Smooth muscle cell (in vitro differentiated cells): ENCODE measurements at regions not wholly inside any gene's neighbourhood (a gene's known extent, or its start where the extent isn't known, plus 50 kb on each side); places are given as distances from the start of the nearest gene placed in this dataset.

Experiments
- DNase-seq: peaks from one replicate; lab custom pipeline; 2025; ENCODE audit not compliant: unreplicated experiment; lab: John Stamatoyannopoulos, UW
- H2AFZ ChIP-seq: fragments of 200-600 bp; sonication (generic); 2 replicates; pipeline ENCODE4 v1.6.0; 2016; ENCODE audit warnings: antibody characterized with exemption, low read depth, mild to moderate bottlenecking
- H3F3A ChIP-seq: fragments of 200-600 bp; sonication (generic); 2 replicates; pipeline ENCODE4 v1.6.0; 2017; ENCODE audit warnings: antibody characterized with exemption, low read depth
- H3K27ac ChIP-seq: fragments of 200-600 bp; sonication (generic); 2 replicates; pipeline ENCODE4 v1.5.1; 2016; ENCODE audit warnings: low read depth, mild to moderate bottlenecking
- H3K27me3 ChIP-seq: fragments of 200-600 bp; sonication (generic); 2 replicates; pipeline ENCODE4 v1.6.1; 2016; ENCODE audit warnings: low read depth, mild to moderate bottlenecking
- H3K36me3 ChIP-seq: fragments of 200-600 bp; sonication (generic); 2 replicates; pipeline ENCODE4 v1.5.1; 2016; ENCODE audit warnings: low read depth
- H3K4me1 ChIP-seq: fragments of 200-600 bp; sonication (generic); 2 replicates; pipeline ENCODE4 v1.5.1; 2016; ENCODE audit warnings: low read depth
- H3K4me2 ChIP-seq: fragments of 200-600 bp; sonication (generic); 2 replicates; pipeline ENCODE4 v1.6.0; 2016; ENCODE audit warnings: mild to moderate bottlenecking
- H3K4me3 ChIP-seq: fragments of 200-600 bp; sonication (generic); 2 replicates; pipeline ENCODE4 v1.5.1; 2016; ENCODE audit warnings: mild to moderate bottlenecking
- H3K79me2 ChIP-seq: fragments of 200-600 bp; sonication (generic); 2 replicates; pipeline ENCODE4 v1.6.0; 2016; ENCODE audit warnings: low read depth, mild to moderate bottlenecking
- H3K9ac ChIP-seq: fragments of 200-600 bp; sonication (generic); 2 replicates; pipeline ENCODE4 v1.6.0; 2016; ENCODE audit warnings: low read depth
- H3K9me3 ChIP-seq: fragments of 200-600 bp; sonication (generic); replicated peaks from 2 replicates; pipeline ENCODE4 v1.5.1; 2016; ENCODE audit warnings: low read depth
- H4K20me1 ChIP-seq: fragments of 200-600 bp; sonication (generic); 2 replicates; pipeline ENCODE4 v1.6.0; 2016; ENCODE audit warnings: low read depth
- CTCF ChIP-seq: fragments of 200-600 bp; sonication (generic); IDR thresholded peaks from 2 replicates; pipeline ENCODE4 v1.5.1; 2017; ENCODE audit warnings: borderline replicate concordance, mild to moderate bottlenecking, antibody characterized with exemption; ENCODE audit not compliant: insufficient read depth, poor library complexity, severe bottlenecking
- WGBS: methylation state at CpG from one replicate; pipeline ENCODE4 v1.1.7; 2016; ENCODE audit warnings: low lambda C conversion rate; 5-methylcytosine and 5-hydroxymethylcytosine counted together

- no peak for TF ChIP-seq CTCF
- no peaks in the 10 kb centered on the region for H4K20me1 ChIP-seq
- H3F3A ChIP-seq: no peaks in the 10 kb centered on the region
- no peak overlapping the region for H3K27ac ChIP-seq
- no peaks in the 10 kb centered on the region for H3K27me3 ChIP-seq
- H3K9me3 ChIP-seq: no peaks in the 10 kb centered on the region
- no peaks in the 10 kb centered on the region for H3K4me1 ChIP-seq
- H3K79me2 ChIP-seq: no peaks in the 10 kb centered on the region
- H3K4me2 ChIP-seq: no peak overlapping the region
- no peaks in the 10 kb centered on the region for H3K36me3 ChIP-seq
- H3K9ac ChIP-seq: no peak overlapping the region
- H2AFZ ChIP-seq: no peak overlapping the region
- WGBS: 52% methylated on average over 5 of the region's 5 CpGs
- no peak for DNase-seq
- H3K4me3 ChIP-seq: no peak overlapping the region
Observed at GRCh38 chr10:85448716-85449115, 917.9 kb downstream of the GRID1 start.

GRCh38 chr10:85454386-85454785 is 912.2 kb downstream of the GRID1 start:
- no peaks in the 10 kb centered on the region for H3K4me1 ChIP-seq
- no peak overlapping the region for H3K4me3 ChIP-seq
- no peaks in the 10 kb centered on the region for H3K36me3 ChIP-seq
- no peak overlapping the region for H3K27ac ChIP-seq
- no peaks in the 10 kb centered on the region for H3K27me3 ChIP-seq
- TF ChIP-seq CTCF: no peak
- H3K79me2 ChIP-seq: no peaks in the 10 kb centered on the region
- no peaks in the 10 kb centered on the region for H4K20me1 ChIP-seq
- H2AFZ ChIP-seq: no peak overlapping the region
- no peaks in the 10 kb centered on the region for H3F3A ChIP-seq
- no peak for DNase-seq
- no peaks in the 10 kb centered on the region for H3K9me3 ChIP-seq
- 96% methylated on average over 1 of the region's 1 CpG for WGBS
- H3K9ac ChIP-seq: no peak overlapping the region
- no peak overlapping the region for H3K4me2 ChIP-seq

GRCh38 chr10:85457191-85457590 is 909.4 kb downstream of the GRID1 start:
- DNase-seq: no peak
- TF ChIP-seq CTCF: no peak
- no peak overlapping the region for H3K4me2 ChIP-seq
- no peaks in the 10 kb centered on the region for H3K27me3 ChIP-seq
- no peaks in the 10 kb centered on the region for H3K9me3 ChIP-seq
- H4K20me1 ChIP-seq: no peaks in the 10 kb centered on the region
- H3K36me3 ChIP-seq: no peaks in the 10 kb centered on the region
- H2AFZ ChIP-seq: no peak overlapping the region
- no peaks in the 10 kb centered on the region for H3K79me2 ChIP-seq
- no peak overlapping the region for H3K4me3 ChIP-seq
- H3K4me1 ChIP-seq: no peaks in the 10 kb centered on the region
- H3F3A ChIP-seq: no peaks in the 10 kb centered on the region
- H3K9ac ChIP-seq: no peak overlapping the region
- WGBS: 51% methylated on average over 2 of the region's 2 CpGs
- H3K27ac ChIP-seq: no peak overlapping the region

GRCh38 chr10:85458324-85458723 is 908.3 kb downstream of the GRID1 start:
- no peak overlapping the region for H3K4me3 ChIP-seq
- WGBS: 73% methylated on average over 3 of the region's 3 CpGs
- H3K79me2 ChIP-seq: no peaks in the 10 kb centered on the region

More at GRCh38 chr10:85458324-85458723, 908.3 kb downstream of the GRID1 start:
- H4K20me1 ChIP-seq: no peaks in the 10 kb centered on the region
- H3K9ac ChIP-seq: no peak overlapping the region
- no peaks in the 10 kb centered on the region for H3K36me3 ChIP-seq
- no peak for TF ChIP-seq CTCF
- H3F3A ChIP-seq: no peaks in the 10 kb centered on the region
- no peaks in the 10 kb centered on the region for H3K9me3 ChIP-seq
- no peak overlapping the region for H3K27ac ChIP-seq
- H3K4me1 ChIP-seq: no peaks in the 10 kb centered on the region
- DNase-seq: no peak
- no peak overlapping the region for H3K4me2 ChIP-seq
- H3K27me3 ChIP-seq: no peaks in the 10 kb centered on the region
- H2AFZ ChIP-seq: no peak overlapping the region
